H1 (cell line): ENCODE measurements at regions not wholly inside any gene's neighbourhood (a gene's known extent, or its start where the extent isn't known, plus 50 kb on each side); places are given as distances from the start of the nearest gene placed in this dataset.

Experiments
- PHF8 ChIP-seq: fragments of 200-600 bp; sonication (generic); conservative IDR thresholded peaks from 2 replicates; pipeline ENCODE4 v1.7.1; 2012; ENCODE audit warnings: low read depth, mild to moderate bottlenecking, inconsistent platforms, low read length, moderate library complexity
- ZNF274 ChIP-seq: IDR thresholded peaks from 2 replicates; pipeline ENCODE4 v1.7.0; 2012; ENCODE audit warnings: low read length, borderline replicate concordance; ENCODE audit errors: extremely low read depth

GRCh38 chr2:19051203-19051831, 307.1 kb downstream of the OSR1 start:
- TF ChIP-seq PHF8 (no peak), ZNF274 (no peak)
